ENCODE measurements at regions not wholly inside any gene's neighbourhood (a gene's known extent, or its start where the extent isn't known, plus 50 kb on each side); places are given as distances from the start of the nearest gene placed in this dataset.

GRCh38 chr21:19993268-19993667, 1004.9 kb upstream of the NCAM2 start:
- Histone ChIP-seq H3K27me3 (ENCODE audit: control insufficient read depth in 2 of 2, insufficient read depth in 2 of 2, low read length in 2 of 2) (no peaks in the 10 kb centered on the region), H3K9me1 (ENCODE audit: control insufficient read depth, insufficient read depth, low read length) (no peaks in the 10 kb centered on the region), H3K79me2 (ENCODE audit: control insufficient read depth, insufficient read depth, low read length) (no peaks in the 10 kb centered on the region), H3K4me2 (ENCODE audit: insufficient read depth, low read length) (no peak overlapping the region), H4K20me1 (replicated peaks; ENCODE audit: control insufficient read depth, insufficient read depth, low read length) (no peaks in the 10 kb centered on the region), H3K27ac (ENCODE audit: extremely low read depth, low read depth, low read length) (0 out of 3 replicates have a peak overlapping the region, but pooled peaks have one; percentile 2), H3K4me1 (replicated peaks in 1 of 2; ENCODE audit: control insufficient read depth in 2 of 2, insufficient read depth in 2 of 2, low read length in 2 of 2) (no peaks in the 10 kb centered on the region), H2AFZ (ENCODE audit: low read depth, low read length) (no peak overlapping the region), H3K4me3 (no peak overlapping the region), H3K9me3 (replicated peaks; ENCODE audit: control insufficient read depth, insufficient read depth, low read depth, low read length) (no peaks in the 10 kb centered on the region; the same call in 1 of the 2 replicates), H3K9ac (ENCODE audit: insufficient read depth in 1 of 2, low read depth in 2 of 2, low read length in 2 of 2) (no peak overlapping the region), H3K36me3 (ENCODE audit: control insufficient read depth, insufficient read depth, low read length) (no peaks in the 10 kb centered on the region)
- FAIRE-seq (no peak), DNase-seq (ENCODE audit: extremely low read depth in 1 of 4, low spot score in 3 of 4) (peak in 1 of 4 experiments; percentile 27), ATAC-seq (no peak)
- POLR2A ChIA-PET: no interaction called here
- no TSS peak for BruUV-seq (replicated peaks)
- 9% methylated on average over 4 of the region's 4 CpGs for WGBS (ENCODE audit: insufficient coverage, low coverage, missing lambda C conversion rate)
- CTCF ChIA-PET (ENCODE audit: low intra/inter-chr PET ratio): no interaction called here
- intact Hi-C loops (cut with micrococcal nuclease) (no loop called here), in situ Hi-C loops (cut with MboI) (no loop called here)
- TF ChIP-seq PKNOX1 (IDR thresholded peaks at IDR 0.05) (0 out of 2 replicates have a peak, but pooled peaks have one; percentile 6), CBFA2T2 (conservative IDR thresholded peaks at IDR 0.05) (peak; percentile 23; the same call in 1 of the 2 replicates), FOXM1 (IDR thresholded peaks at IDR 0.05; ENCODE audit: low read depth) (peak; percentile 51), FOXM1 (CRISPR knock-in tag; IDR thresholded peaks at IDR 0.05; ENCODE audit: low read depth) (no peak), ARID1B (IDR thresholded peaks at IDR 0.05) (peak; percentile 69), KAT2B (IDR thresholded peaks at IDR 0.05; ENCODE audit: low read depth, low read length) (no peak), ATF3 (IDR thresholded peaks at IDR 0.05) (peak; percentile 30; the same call in 1 of the 2 replicates), ATF3 (CRISPR knock-in tag; conservative IDR thresholded peaks at IDR 0.05) (no peak), CBFA2T3 (IDR thresholded peaks at IDR 0.05) (peak; percentile 65), YY1 (IDR thresholded peaks at IDR 0.05; ENCODE audit: borderline replicate concordance in 1 of 3, control insufficient read depth in 1 of 3, extremely low read depth in 1 of 3, insufficient read depth in 3 of 3, insufficient read length in 1 of 3, insufficient replicate concordance in 2 of 3, low read depth in 1 of 3, low read length in 2 of 3) (no peak), SOX6 (IDR thresholded peaks at IDR 0.05) (peak; percentile 74), CXXC5 (CRISPR knock-in tag; IDR thresholded peaks at IDR 0.05) (no peak), TCF3 (CRISPR knock-in tag; IDR thresholded peaks at IDR 0.05) (0 out of 2 replicates have a peak, but pooled peaks have one; percentile 8), FOSL1 (tag; conservative IDR thresholded peaks at IDR 0.05) (peak; percentile 74), TAL1 (IDR thresholded peaks at IDR 0.05) (peak; percentile 33), NR2C1 (IDR thresholded peaks at IDR 0.05) (peak; percentile 56; the same call in 1 of the 2 replicates), NR2C1 (tag; IDR thresholded peaks at IDR 0.05) (no peak), MEF2A (IDR thresholded peaks at IDR 0.05; ENCODE audit: control insufficient read depth, low read depth, low read length) (no peak), TRIM24 (IDR thresholded peaks at IDR 0.05) (peak in 1 of 2 experiments; percentile 43; a peak in 2 of 4 replicates), JUND (IDR thresholded peaks at IDR 0.05; ENCODE audit: borderline replicate concordance, low read depth, low read length) (0 out of 2 replicates have a peak, but pooled peaks have one; percentile 16), JUND (tag; IDR thresholded peaks at IDR 0.05; ENCODE audit: borderline replicate concordance, low read depth, low read length) (0 out of 3 replicates have a peak, but pooled peaks have one; percentile 33)

Data from K562 (cell line).